Activated T-helper 1 cell treated with anti-CD3 and anti-CD28 coated beads, Interleukin-12 subunit alpha, Interleukin-12 subunit beta, Interleukin-2, Interleukin-4 antibody, amounts not matched to agents 30 ng/mL and 10 ng/mL and 1 ng/mL, durations not matched to agents 14 hours and 24 hours and 36 hours (primary cell): ENCODE measurements at regions not wholly inside any gene's neighbourhood (a gene's known extent, or its start where the extent isn't known, plus 50 kb on each side); places are given as distances from the start of the nearest gene placed in this dataset.

Source experiments
- DNase-seq: peaks from one replicate; pipeline ENCODE4 v3.0.0; 2021; ENCODE audit warnings: low spot score
- H3K27ac Mint-ChIP-seq: one replicate; pipeline ENCODE4 v1.8.0; 2021; ENCODE audit warnings: mild to moderate bottlenecking, mixed read lengths
- H3K27me3 Mint-ChIP-seq: one replicate; pipeline ENCODE4 v1.8.0; 2022; ENCODE audit warnings: mild to moderate bottlenecking, moderate library complexity, mixed read lengths; ENCODE audit not compliant: insufficient read depth
- H3K36me3 Mint-ChIP-seq: one replicate; pipeline ENCODE4 v1.8.0; 2021; ENCODE audit warnings: low read depth, mixed read lengths
- H3K4me1 Mint-ChIP-seq: one replicate; pipeline ENCODE4 v1.8.0; 2021; ENCODE audit warnings: low read depth, mixed read lengths
- H3K4me3 Mint-ChIP-seq: one replicate; pipeline ENCODE4 v1.8.0; 2021; ENCODE audit warnings: mild to moderate bottlenecking, moderate library complexity, mixed read lengths
- H3K9me3 Mint-ChIP-seq: one replicate; pipeline ENCODE4 v1.8.0; 2021; ENCODE audit warnings: mixed read lengths
- intact Hi-C: fragments of 100-400 bp; cut with micrococcal nuclease; formaldehyde crosslinking; loops from one replicate; pipeline ENCODE4 v1.15.1; 2024

DNA sequence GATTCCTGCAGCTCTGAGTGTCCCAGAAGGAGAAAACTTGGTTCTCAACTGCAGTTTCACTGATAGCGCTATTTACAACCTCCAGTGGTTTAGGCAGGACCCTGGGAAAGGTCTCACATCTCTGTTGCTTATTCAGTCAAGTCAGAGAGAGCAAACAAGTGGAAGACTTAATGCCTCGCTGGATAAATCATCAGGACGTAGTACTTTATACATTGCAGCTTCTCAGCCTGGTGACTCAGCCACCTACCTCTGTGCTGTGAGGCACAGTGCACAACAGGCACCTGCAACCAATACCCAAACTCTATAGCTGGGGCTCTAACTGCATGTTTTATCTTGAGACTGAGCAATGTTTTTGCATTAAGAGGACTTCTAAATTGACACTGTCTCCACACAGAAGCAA, 379.2 kb upstream of the OR4E1 start:
- DNase-seq, result no peak
- H3K9me3 Mint-ChIP-seq, result no peaks in the 10 kb centered on the region
- intact Hi-C loops, result no loop called here
- no peak overlapping the region for H3K27ac Mint-ChIP-seq
- H3K4me1 Mint-ChIP-seq, result peaks cover 14% of the 10 kb centered on the region
- peaks cover 2% of the 10 kb centered on the region for H3K36me3 Mint-ChIP-seq
- no peaks in the 10 kb centered on the region for H3K27me3 Mint-ChIP-seq
- H3K4me3 Mint-ChIP-seq, result peak overlapping the region; percentile 40

GRCh38 chr14:22047115-22047514, 373.5 kb upstream of the OR4E1 start:
- peak; percentile 31 for DNase-seq
- Mint-ChIP-seq H3K27ac (peak overlapping the region; percentile 77), H3K4me3 (peak overlapping the region; percentile 65)

DNA sequence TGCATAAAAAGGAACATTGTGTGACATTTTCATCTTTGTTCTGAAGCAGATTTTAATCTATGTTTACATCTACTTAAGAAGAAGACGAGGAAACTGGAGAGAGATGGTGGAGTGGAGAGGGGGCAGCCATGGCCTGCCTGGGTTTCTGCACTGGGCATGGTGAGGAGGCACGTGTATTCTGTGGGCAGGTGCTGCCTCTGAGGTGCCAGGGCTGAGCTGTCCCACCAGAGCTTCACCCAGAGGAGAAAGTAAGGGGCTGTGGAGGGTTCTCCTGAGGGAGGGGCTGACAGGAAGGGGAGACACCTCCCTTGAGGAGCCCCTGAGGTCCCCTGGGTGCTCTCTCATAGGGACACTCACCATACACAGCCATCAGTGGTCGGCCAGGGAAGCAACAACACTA, 372.4 kb upstream of the OR4E1 start:
- H3K27ac Mint-ChIP-seq, result peak overlapping the region; percentile 71
- intact Hi-C loops, result loop anchor here (2.0 kb wide), 2 partner anchors 25 to 43 kb away; no protein-coding TSS in a partner anchor
- H3K4me3 Mint-ChIP-seq, result no peak overlapping the region
- peaks cover 2% of the 10 kb centered on the region for H3K27me3 Mint-ChIP-seq
- H3K9me3 Mint-ChIP-seq, result no peaks in the 10 kb centered on the region
- H3K36me3 Mint-ChIP-seq, result no peaks in the 10 kb centered on the region
- H3K4me1 Mint-ChIP-seq, result peaks cover 23% of the 10 kb centered on the region
- no peak for DNase-seq

More at GRCh38 chr14:22047115-22047514, 373.5 kb upstream of the OR4E1 start:
- Mint-ChIP-seq H3K36me3 (no peaks in the 10 kb centered on the region), H3K9me3 (no peaks in the 10 kb centered on the region), H3K27me3 (peaks cover 2% of the 10 kb centered on the region), H3K4me1 (peaks cover 26% of the 10 kb centered on the region)
- intact Hi-C loops, result loop anchor here (1.0 to 2.0 kb wide), 4 partner anchors 24 to 53 kb away; no protein-coding TSS in a partner anchor

DNA sequence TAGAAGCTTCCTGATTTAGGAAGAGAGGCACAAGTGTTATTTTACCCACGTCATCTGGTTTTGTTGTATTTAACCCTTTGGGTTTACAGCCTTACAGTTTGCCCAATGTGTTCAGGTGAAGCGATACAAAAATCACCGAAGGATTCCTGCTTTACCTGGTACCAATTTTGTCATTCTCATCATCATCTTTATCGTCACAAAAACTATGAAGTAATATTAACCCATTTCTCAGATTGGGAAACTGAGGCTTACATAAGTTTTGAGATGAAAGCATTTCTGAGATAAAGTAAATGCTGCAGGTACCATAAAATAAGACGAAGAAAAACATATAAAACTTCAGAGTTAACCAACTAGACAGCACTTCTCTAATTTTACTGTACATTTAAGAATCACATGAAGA, 370.6 kb upstream of the OR4E1 start:
- no peak for DNase-seq
- Mint-ChIP-seq H3K4me1 (peaks cover 31% of the 10 kb centered on the region), H3K4me3 (no peak overlapping the region), H3K36me3 (no peaks in the 10 kb centered on the region), H3K27me3 (peaks cover 2% of the 10 kb centered on the region), H3K27ac (no peak overlapping the region), H3K9me3 (no peaks in the 10 kb centered on the region)
- intact Hi-C loops, result no loop called here

- no peaks in the 10 kb centered on the region for H3K36me3 Mint-ChIP-seq
- no peak for DNase-seq
- H3K27me3 Mint-ChIP-seq, result peaks cover 2% of the 10 kb centered on the region
- peak overlapping the region; percentile 24 for H3K27ac Mint-ChIP-seq
- H3K9me3 Mint-ChIP-seq, result no peaks in the 10 kb centered on the region
- intact Hi-C loops, result loop anchor here (2.0 kb wide), 1 partner anchor 122 kb away; no protein-coding TSS in a partner anchor
- peaks cover 8% of the 10 kb centered on the region for H3K4me1 Mint-ChIP-seq
- peak overlapping the region; percentile 77 for H3K4me3 Mint-ChIP-seq
These were observed 367.1 kb upstream of the OR4E1 start for GRCh38 chr14:22040781-22041125.

- peak overlapping the region; percentile 77 for H3K4me3 Mint-ChIP-seq
- H3K27ac Mint-ChIP-seq, result peak overlapping the region; percentile 24
- intact Hi-C loops, result loop anchor here (2.0 kb wide), 1 partner anchor 121 kb away; no protein-coding TSS in a partner anchor
- peak; percentile 12 for DNase-seq
- H3K27me3 Mint-ChIP-seq, result peaks cover 2% of the 10 kb centered on the region
- peaks cover 8% of the 10 kb centered on the region for H3K4me1 Mint-ChIP-seq
- no peaks in the 10 kb centered on the region for H3K36me3 Mint-ChIP-seq
- no peaks in the 10 kb centered on the region for H3K9me3 Mint-ChIP-seq
These were observed 366.5 kb upstream of the OR4E1 start for GRCh38 chr14:22039938-22040780.

DNA sequence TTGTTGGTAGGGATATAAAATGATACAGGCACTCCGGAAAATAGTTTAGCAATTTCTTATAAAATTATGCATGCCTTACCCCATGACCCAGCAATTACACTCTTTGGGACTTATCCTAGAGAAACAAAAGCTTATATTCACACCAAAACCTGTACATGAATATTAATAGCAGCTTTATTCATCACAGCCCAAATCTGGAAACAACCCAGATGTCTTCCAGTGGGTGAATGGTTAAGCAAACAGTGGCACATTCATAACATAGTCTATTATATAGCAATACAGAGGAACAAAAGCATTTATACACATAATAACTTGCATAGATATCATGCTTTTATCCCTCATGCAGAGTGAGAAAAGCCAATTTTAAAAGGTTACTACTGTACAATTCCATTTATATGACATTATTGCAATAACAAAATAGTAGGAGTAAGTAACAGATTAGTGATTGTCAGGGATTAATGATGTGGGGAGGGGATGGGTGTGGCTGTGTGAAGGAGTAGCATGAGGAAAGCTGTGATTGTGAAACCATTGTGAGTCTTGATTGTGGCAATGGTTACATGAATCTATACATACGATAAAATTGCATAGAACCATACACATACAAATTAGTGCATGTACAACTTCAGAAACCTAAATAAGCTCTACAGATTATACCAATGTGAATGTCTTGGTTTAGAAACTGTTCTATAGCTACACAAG, 363.1 kb upstream of the OR4E1 start:
- no peak for DNase-seq
- no peak overlapping the region for H3K27ac Mint-ChIP-seq
- H3K27me3 Mint-ChIP-seq, result no peaks in the 10 kb centered on the region
- intact Hi-C loops, result no loop called here
- H3K4me1 Mint-ChIP-seq, result peaks cover 8% of the 10 kb centered on the region
- no peak overlapping the region for H3K4me3 Mint-ChIP-seq
- H3K36me3 Mint-ChIP-seq, result no peaks in the 10 kb centered on the region
- H3K9me3 Mint-ChIP-seq, result no peaks in the 10 kb centered on the region

DNA sequence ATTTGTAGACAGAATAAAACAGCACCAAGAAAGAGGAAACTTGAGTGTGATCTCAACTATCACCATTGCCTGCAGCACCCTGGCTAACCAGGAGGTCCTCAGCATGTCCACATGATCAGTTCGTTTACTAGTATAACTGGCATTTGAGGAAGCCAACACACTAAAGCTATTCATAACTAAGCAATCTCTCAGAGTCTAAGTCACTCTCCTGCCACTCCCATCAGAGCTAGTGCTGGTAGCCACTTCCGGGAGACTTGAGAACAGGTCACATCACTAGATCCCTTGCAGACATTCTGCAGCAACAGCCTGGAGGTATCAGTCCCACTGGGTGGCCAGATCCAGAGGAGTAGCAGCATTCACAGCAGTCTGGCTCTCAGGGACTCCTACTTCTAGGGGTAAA, 352.9 kb upstream of the OR4E1 start:
- no peaks in the 10 kb centered on the region for H3K36me3 Mint-ChIP-seq
- peak overlapping the region; percentile 48 for H3K27ac Mint-ChIP-seq
- DNase-seq, result no peak
- H3K4me3 Mint-ChIP-seq, result no peak overlapping the region
- peaks cover 5% of the 10 kb centered on the region for H3K4me1 Mint-ChIP-seq
- intact Hi-C loops, result no loop called here
- H3K27me3 Mint-ChIP-seq, result no peaks in the 10 kb centered on the region
- no peaks in the 10 kb centered on the region for H3K9me3 Mint-ChIP-seq

DNA sequence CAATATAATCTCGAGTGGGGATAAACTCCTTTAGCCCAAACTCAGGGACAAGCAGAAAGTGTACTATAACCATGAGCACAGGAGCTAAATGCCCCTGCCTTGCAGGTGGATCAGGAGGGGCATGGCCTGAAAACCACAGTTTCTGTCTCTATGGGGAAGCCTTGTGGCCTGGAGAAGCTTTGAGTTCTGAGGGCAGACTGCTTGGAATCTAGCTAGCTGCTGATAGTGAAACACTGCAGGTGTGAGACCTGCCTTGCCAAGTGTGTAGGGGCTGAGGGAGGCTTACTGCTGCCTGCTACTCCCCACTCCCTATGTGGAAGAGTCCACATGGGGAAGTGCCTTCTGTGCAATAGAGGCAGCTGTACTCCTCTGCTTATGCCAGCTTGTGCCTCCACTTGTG, 352.3 kb upstream of the OR4E1 start:
- DNase-seq, result no peak
- no peak overlapping the region for H3K27ac Mint-ChIP-seq
- no peak overlapping the region for H3K4me3 Mint-ChIP-seq
- peaks cover 5% of the 10 kb centered on the region for H3K4me1 Mint-ChIP-seq
- H3K9me3 Mint-ChIP-seq, result no peaks in the 10 kb centered on the region
- intact Hi-C loops, result no loop called here
- no peaks in the 10 kb centered on the region for H3K36me3 Mint-ChIP-seq
- H3K27me3 Mint-ChIP-seq, result no peaks in the 10 kb centered on the region

GRCh38 chr14:22024137-22024536, 350.5 kb upstream of the OR4E1 start:
- Mint-ChIP-seq H3K9me3 (no peaks in the 10 kb centered on the region), H3K4me3 (no peak overlapping the region), H3K27me3 (no peaks in the 10 kb centered on the region), H3K36me3 (no peaks in the 10 kb centered on the region), H3K27ac (no peak overlapping the region), H3K4me1 (peaks cover 5% of the 10 kb centered on the region)
- intact Hi-C loops, result no loop called here
- no peak for DNase-seq

DNA sequence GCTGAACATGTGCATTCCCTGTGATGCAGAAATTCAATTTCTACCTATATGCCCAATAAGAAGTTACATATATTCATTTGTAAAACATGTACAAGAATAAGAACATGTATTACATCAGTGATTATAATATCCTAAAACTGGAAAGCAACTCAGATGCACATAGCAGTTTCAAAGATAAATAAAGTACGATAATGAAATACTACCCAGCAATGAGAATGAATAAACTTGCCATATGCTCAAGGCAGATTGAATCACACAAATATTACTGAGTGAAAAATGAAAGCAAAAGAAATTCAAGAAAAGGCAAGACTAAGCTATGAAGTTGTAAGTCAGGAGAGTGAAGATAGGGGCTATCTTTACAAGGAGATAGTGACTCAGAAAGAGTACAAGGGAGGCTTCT, 345.3 kb upstream of the OR4E1 start:
- H3K27ac Mint-ChIP-seq, result no peak overlapping the region
- intact Hi-C loops, result no loop called here
- no peaks in the 10 kb centered on the region for H3K27me3 Mint-ChIP-seq
- H3K4me3 Mint-ChIP-seq, result no peak overlapping the region
- H3K4me1 Mint-ChIP-seq, result no peaks in the 10 kb centered on the region
- no peak for DNase-seq
- no peaks in the 10 kb centered on the region for H3K36me3 Mint-ChIP-seq
- no peaks in the 10 kb centered on the region for H3K9me3 Mint-ChIP-seq

DNA sequence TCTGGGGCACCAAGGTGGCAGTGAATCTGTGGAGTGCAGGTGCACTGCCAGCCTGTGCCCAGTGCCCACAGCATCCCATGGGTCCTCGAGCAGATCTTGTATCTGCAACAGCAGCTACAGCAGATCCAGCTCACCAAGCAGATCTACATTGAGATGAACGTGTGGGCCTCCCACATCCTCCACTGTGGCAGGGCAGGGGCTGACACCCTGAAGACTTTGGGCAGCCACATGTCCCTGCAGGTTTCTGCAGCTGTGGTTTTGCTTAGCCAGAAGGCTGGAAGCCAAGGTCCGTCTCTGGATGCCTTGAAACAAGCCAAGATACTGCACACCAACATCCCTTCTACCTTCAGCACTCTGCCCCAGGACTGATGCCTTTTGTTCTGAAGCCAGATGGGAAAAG, 338.8 kb upstream of the OR4E1 start:
- no peaks in the 10 kb centered on the region for H3K9me3 Mint-ChIP-seq
- H3K36me3 Mint-ChIP-seq, result peaks cover 2% of the 10 kb centered on the region
- intact Hi-C loops, result no loop called here
- H3K27me3 Mint-ChIP-seq, result peaks cover 2% of the 10 kb centered on the region
- no peak overlapping the region for H3K27ac Mint-ChIP-seq
- DNase-seq, result no peak
- no peak overlapping the region for H3K4me3 Mint-ChIP-seq
- H3K4me1 Mint-ChIP-seq, result peaks cover 6% of the 10 kb centered on the region

GRCh38 chr14:22011253-22011642, 337.6 kb upstream of the OR4E1 start:
- DNase-seq, result no peak
- peaks cover 4% of the 10 kb centered on the region for H3K36me3 Mint-ChIP-seq
- intact Hi-C loops, result no loop called here
- peaks cover 16% of the 10 kb centered on the region for H3K4me1 Mint-ChIP-seq
- H3K9me3 Mint-ChIP-seq, result no peaks in the 10 kb centered on the region
- H3K27ac Mint-ChIP-seq, result no peak overlapping the region
- peaks cover 2% of the 10 kb centered on the region for H3K27me3 Mint-ChIP-seq
- H3K4me3 Mint-ChIP-seq, result no peak overlapping the region
